Upper lobe of left lung (tissue), 6 donors: ENCODE measurements at regions not wholly inside any gene's neighbourhood (a gene's known extent, or its start where the extent isn't known, plus 50 kb on each side); places are given as distances from the start of the nearest gene placed in this dataset.
A peak's percentile ranks its signal among the peaks of the same experiment; 100 is the strongest.

Experiments
- ATAC-seq, 2 donors: fragments of 200-7000 bp; cut with Tn5 transposase; one replicate each; pipeline ENCODE4 v1.9.1; 2022; ENCODE audit warnings: mild to moderate bottlenecking in 2 of 2, moderate library complexity in 2 of 2; ENCODE audit not compliant: low FRiP score in 2 of 2
- DNase-seq, 2 donors: peaks; one replicate each; pipeline ENCODE4 v3.0.0-alpha.2; 2019 to 2020
- H3K27ac ChIP-seq, 4 donors: fragments of 200-600 bp; sonication (generic); one replicate each; pipeline ENCODE4 v1.5.1; 2016 to 2019
- H3K27me3 ChIP-seq, 4 donors: fragments of 200-600 bp; sonication (generic); one replicate each; pipeline ENCODE4 v1.5.1; 2017 to 2019
- H3K36me3 ChIP-seq, 4 donors: fragments of 200-600 bp; sonication (generic); one replicate each; pipeline ENCODE4 v1.5.1; 2016 to 2019
- H3K4me1 ChIP-seq, 4 donors: fragments of 200-600 bp; sonication (generic); one replicate each; pipeline ENCODE4 v1.5.1; 2018 to 2019
- H3K4me3 ChIP-seq, 4 donors: fragments of 200-600 bp; sonication (generic); one replicate each; pipeline ENCODE4 v1.5.1; 2017 to 2019; ENCODE audit warnings: mild to moderate bottlenecking in 2 of 4, moderate library complexity in 1 of 4
- H3K9me3 ChIP-seq, 4 donors: fragments of 200-600 bp; sonication (generic); one replicate each; pipeline ENCODE4 v1.5.1; 2018 to 2019
- CTCF ChIP-seq, 6 experiments: fragments of 450-650 bp in 4 of 6; fragments of 200-600 bp in 2 of 6; sonication (generic) in 2 of 6; IDR thresholded peaks; one replicate each; pipeline ENCODE4 v1.5.1; 2016 to 2019; ENCODE audit warnings: antibody characterized with exemption in 6 of 6
- EP300 ChIP-seq, 4 donors: sonication (generic); formaldehyde crosslinking; IDR thresholded peaks; one replicate each; pipeline ENCODE4 v1.5.1; 2017; ENCODE audit warnings: antibody characterized with exemption in 4 of 4, control low read depth in 2 of 4
- POLR2A ChIP-seq, 4 donors: fragments of 450-650 bp; IDR thresholded peaks; one replicate each; pipeline ENCODE4 v1.5.1; 2016 to 2017; ENCODE audit warnings: antibody characterized with exemption in 4 of 4, mild to moderate bottlenecking in 2 of 4
- POLR2AphosphoS5 ChIP-seq, 2 donors: sonication (generic); formaldehyde crosslinking; IDR thresholded peaks; one replicate each; pipeline ENCODE4 v1.5.1; 2017; ENCODE audit warnings: antibody characterized with exemption in 2 of 2
- WGBS, 2 donors: methylation state at CpG; one replicate each; pipeline ENCODE4 v1.1.5; 2017 to 2018; 5-methylcytosine and 5-hydroxymethylcytosine counted together
- donor health status: DM: no; HTN: no; CAD: no; lungs with moderate emphysema.
- donor health status: DM: no; HTN: yes; CAD: no; lungs with severe emphysema.

- no peak overlapping the region for H3K4me3 ChIP-seq
- H3K9me3 ChIP-seq = no peaks in the 10 kb centered on the region
- no peak for DNase-seq
- no peak overlapping the region for H3K27ac ChIP-seq
- H3K4me1 ChIP-seq = no peaks in the 10 kb centered on the region
- TF ChIP-seq CTCF (IDR thresholded peaks at IDR 0.05) (no peak), POLR2AphosphoS5 (IDR thresholded peaks at IDR 0.05) (no peak), EP300 (IDR thresholded peaks at IDR 0.05) (no peak), POLR2A (IDR thresholded peaks at IDR 0.05) (no peak)
- WGBS, 2 donors = 66 to 67% methylated on average over 3 of the region's 3 CpGs
- no peaks in the 10 kb centered on the region for H3K27me3 ChIP-seq
- no peaks in the 10 kb centered on the region for H3K36me3 ChIP-seq
- no peak for ATAC-seq
Measured at GRCh38 chr10:33041783-33042437, 83.9 kb upstream of the ITGB1 start.

GRCh38 chr10:33040436-33040835, 82.4 kb upstream of the ITGB1 start:
- TF ChIP-seq CTCF (IDR thresholded peaks at IDR 0.05) (no peak), EP300 (IDR thresholded peaks at IDR 0.05) (no peak), POLR2A (IDR thresholded peaks at IDR 0.05) (no peak), POLR2AphosphoS5 (IDR thresholded peaks at IDR 0.05) (no peak)
- DNase-seq = no peak
- no peak overlapping the region for H3K4me3 ChIP-seq
- no peaks in the 10 kb centered on the region for H3K27me3 ChIP-seq
- H3K27ac ChIP-seq = no peak overlapping the region
- 93 to 97% methylated on average over 1 of the region's 1 CpG for WGBS, 2 donors
- no peaks in the 10 kb centered on the region for H3K36me3 ChIP-seq
- no peaks in the 10 kb centered on the region for H3K9me3 ChIP-seq
- ATAC-seq = no peak
- H3K4me1 ChIP-seq = no peaks in the 10 kb centered on the region

GRCh38 chr10:33039181-33039580, 81.2 kb upstream of the ITGB1 start:
- DNase-seq (no peak), ATAC-seq (no peak)
- Histone ChIP-seq H3K4me1 (no peaks in the 10 kb centered on the region), H3K36me3 (no peaks in the 10 kb centered on the region), H3K27me3 (no peaks in the 10 kb centered on the region), H3K27ac (no peak overlapping the region), H3K4me3 (no peak overlapping the region), H3K9me3 (no peaks in the 10 kb centered on the region)
- 71 to 81% methylated on average over 1 of the region's 1 CpG for WGBS, 2 donors
- no peak for TF ChIP-seq POLR2AphosphoS5 (IDR thresholded peaks at IDR 0.05)
- no peak for TF ChIP-seq POLR2A (IDR thresholded peaks at IDR 0.05)
- TF ChIP-seq EP300 (IDR thresholded peaks at IDR 0.05) = no peak
- TF ChIP-seq CTCF (IDR thresholded peaks at IDR 0.05) = no peak

GRCh38 chr10:33038672-33039071, 80.6 kb upstream of the ITGB1 start:
- H3K4me3 ChIP-seq = no peak overlapping the region
- H3K4me1 ChIP-seq = no peaks in the 10 kb centered on the region
- H3K9me3 ChIP-seq = no peaks in the 10 kb centered on the region
- TF ChIP-seq EP300 (IDR thresholded peaks at IDR 0.05) = no peak
- H3K36me3 ChIP-seq = no peaks in the 10 kb centered on the region
- WGBS, 2 donors = 65 to 75% methylated on average over 7 of the region's 7 CpGs
- H3K27me3 ChIP-seq = no peaks in the 10 kb centered on the region
- no peak overlapping the region for H3K27ac ChIP-seq
- no peak for DNase-seq
- no peak for ATAC-seq

- Histone ChIP-seq H3K27me3 (no peaks in the 10 kb centered on the region), H3K4me1 (no peaks in the 10 kb centered on the region), H3K36me3 (no peaks in the 10 kb centered on the region), H3K9me3 (no peaks in the 10 kb centered on the region), H3K27ac (no peak overlapping the region), H3K4me3 (no peak overlapping the region)
- DNase-seq (peak in 1 of 2 donors; percentile 66), ATAC-seq (peak in 1 of 2 donors; percentile 28)
- TF ChIP-seq POLR2A (IDR thresholded peaks at IDR 0.05) (no peak), CTCF (IDR thresholded peaks at IDR 0.05) (no peak), EP300 (IDR thresholded peaks at IDR 0.05) (no peak), POLR2AphosphoS5 (IDR thresholded peaks at IDR 0.05) (no peak)
- 95 to 100% methylated on average over 1 to 6 of the region's 8 CpGs for WGBS, 2 donors
Measured at GRCh38 chr10:33037726-33038125, 79.7 kb upstream of the ITGB1 start.
